GM21447 (cell line): ENCODE measurements at regions not wholly inside any gene's neighbourhood (a gene's known extent, or its start where the extent isn't known, plus 50 kb on each side); places are given as distances from the start of the nearest gene placed in this dataset.

Source experiments
- ATAC-seq: cut with Tn5 transposase; IDR thresholded peaks from one replicate; pipeline ENCODE4 v1.9.1; 2021; ENCODE audit not compliant: unreplicated experiment

DNA sequence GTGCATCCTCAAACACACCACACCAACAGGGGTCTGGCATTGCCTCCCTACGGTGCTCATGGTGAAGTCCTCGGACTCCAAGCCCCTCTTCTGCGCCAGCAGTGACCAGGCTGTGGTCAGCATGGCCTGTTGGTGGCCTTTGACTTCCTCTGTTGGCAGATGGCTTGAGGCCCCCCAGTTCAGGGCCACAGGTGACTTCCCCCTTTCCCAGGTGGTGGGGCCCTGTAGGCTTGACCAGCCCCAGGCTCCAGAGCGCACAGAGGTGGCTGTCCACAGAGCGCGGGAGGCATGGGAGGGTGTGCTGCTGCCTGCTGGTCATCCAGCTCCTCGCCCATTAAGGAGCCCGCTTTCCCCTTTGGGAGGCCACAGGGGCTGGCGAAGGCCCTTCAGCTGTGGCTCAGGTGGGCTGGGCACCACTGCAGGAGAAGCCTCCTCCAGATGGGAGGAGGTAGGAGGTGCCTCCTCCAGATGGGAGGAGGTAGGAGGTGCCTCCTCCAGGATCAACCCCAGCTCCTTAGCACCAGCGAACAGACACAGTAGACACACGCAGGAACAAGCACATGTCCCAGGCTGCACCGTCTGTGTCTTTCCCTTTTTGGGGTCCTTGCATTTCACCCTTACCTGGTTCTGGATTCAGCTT, 52.1 kb upstream of the BHLHE23 start:
- ATAC-seq: no peak

DNA sequence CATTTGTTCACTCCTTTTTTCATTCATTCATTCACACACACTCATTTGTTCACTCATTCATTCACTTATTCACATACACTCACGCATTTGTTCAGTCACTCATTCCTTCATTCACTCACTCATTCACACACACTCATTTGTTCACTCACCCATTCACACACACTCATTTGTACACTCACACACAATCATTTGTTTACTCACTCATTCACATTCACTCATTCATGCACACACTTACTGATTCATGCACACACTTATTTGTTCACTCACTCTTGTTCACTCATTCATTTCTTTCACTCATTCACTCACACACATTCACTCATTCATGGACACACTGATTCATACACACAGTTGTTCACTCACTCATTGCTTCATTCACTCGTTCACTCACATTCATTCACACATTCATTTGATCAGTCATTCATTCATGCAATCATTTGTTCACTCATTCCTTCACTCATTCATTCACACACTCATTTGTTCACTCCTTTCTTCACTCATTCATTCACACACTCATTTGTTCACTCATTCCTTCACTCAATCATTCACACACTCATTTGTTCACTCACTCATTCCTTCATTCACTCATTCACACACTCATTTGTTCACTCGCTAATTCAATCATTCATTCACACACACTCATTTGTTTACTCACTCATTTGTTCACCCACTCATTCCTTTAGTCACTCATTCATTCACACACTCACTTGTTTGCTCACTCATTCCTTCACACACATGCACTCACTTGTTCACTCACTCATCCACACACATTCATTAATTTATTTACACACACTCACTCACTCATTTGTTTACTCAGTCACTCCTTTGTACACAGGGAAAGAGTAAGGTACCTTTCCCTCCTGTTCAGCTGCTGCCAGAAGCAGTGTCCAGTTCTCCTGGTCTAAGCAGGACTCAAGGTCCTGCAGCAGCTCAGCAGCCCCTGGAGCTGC, 50.7 kb upstream of the BHLHE23 start:
- ATAC-seq: no peak

DNA sequence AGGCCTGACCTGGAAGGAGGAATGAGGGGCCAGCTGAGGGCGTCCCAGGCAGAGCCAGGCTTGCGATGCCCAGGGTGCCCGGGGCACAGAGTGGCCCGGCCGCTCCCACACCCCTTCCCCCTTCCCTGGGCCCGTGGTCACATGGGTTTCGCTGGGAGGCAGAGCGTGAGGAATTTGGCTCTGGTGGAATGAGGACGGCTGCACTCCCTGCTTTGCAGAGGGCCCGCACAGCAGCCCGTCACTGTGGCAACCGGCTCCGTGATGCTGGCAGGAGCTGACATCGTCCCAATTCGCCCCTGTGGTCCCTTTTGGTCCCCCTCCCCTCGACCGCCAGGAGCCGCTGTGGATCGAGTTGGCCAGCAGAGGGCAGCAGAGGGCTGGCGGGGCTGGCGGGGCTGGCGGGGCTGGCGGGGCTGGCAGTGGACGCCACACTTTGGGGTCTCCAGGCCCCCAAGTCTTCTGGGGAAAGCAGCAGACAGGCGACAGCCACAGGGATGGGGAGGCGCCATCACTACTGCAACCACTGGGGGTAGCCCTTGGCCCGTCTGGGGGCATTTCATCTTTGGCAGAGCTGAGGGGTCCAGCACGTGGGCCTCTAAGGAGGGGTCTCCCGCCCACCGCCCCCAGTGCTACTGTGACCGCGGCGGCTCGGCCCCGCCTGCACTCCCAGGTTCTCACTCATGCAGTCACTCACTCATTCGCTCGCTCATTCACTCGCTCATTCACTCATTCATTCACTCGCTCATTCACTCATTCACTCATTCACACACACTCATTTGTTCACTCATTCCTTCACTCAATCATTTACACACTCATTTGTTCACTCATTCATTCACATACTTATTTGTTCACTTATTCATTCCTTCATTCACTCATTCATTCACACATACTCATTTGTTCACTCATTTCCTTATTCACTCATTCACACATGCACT, 49.7 kb upstream of the BHLHE23 start:
- no peak for ATAC-seq
